ENCODE measurements at regions not wholly inside any gene's neighbourhood (a gene's known extent, or its start where the extent isn't known, plus 50 kb on each side); places are given as distances from the start of the nearest gene placed in this dataset.

DNA sequence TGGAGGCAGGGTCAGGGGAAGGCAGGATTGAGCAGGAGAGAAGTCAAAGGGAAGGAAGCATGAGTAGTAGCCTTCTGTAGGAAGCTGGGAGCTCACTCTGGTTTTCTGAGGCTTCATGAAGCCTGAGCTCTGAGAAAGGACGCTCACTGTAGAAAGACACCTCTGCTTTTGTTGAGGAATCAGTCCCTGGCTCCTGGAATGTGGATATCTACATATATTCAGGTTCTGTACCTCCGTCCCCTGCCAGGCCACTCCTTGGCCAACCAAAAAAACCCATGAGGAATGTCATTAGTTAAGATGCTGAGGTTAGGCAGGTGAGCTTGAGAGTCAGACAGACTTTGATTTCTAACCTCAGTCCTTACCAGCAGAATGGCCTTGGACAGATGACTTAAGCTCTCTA is 283.5 kb upstream of the HABP2 start:
- no peaks in the 10 kb centered on the region for H3K79me2 ChIP-seq (ENCODE audit: low read length)
- H2AFZ ChIP-seq (ENCODE audit: low read depth, low read length) = no peak overlapping the region
- H3K4me1 ChIP-seq (ENCODE audit: low read length) = no peaks in the 10 kb centered on the region
- no peak overlapping the region for H3K27ac ChIP-seq (ENCODE audit: low read length)
- no peak for TF ChIP-seq EZH2phosphoT487 (IDR thresholded peaks at IDR 0.05; ENCODE audit: low read depth)
- no peaks in the 10 kb centered on the region for H3K9me3 ChIP-seq (ENCODE audit: insufficient read depth, low read length)
- H3K4me3 ChIP-seq (ENCODE audit: low read length) = no peak overlapping the region
- H3K27me3 ChIP-seq (ENCODE audit: low read depth, low read length) = no peaks in the 10 kb centered on the region
- H4K20me1 ChIP-seq (ENCODE audit: insufficient read depth, low read length) = no peaks in the 10 kb centered on the region
- no peak overlapping the region for H3K4me2 ChIP-seq (ENCODE audit: low read length)
- no peaks in the 10 kb centered on the region for H3K36me3 ChIP-seq (replicated peaks; ENCODE audit: low read depth, low read length)
- no peak overlapping the region for H3K9ac ChIP-seq (ENCODE audit: low read length)

DNA sequence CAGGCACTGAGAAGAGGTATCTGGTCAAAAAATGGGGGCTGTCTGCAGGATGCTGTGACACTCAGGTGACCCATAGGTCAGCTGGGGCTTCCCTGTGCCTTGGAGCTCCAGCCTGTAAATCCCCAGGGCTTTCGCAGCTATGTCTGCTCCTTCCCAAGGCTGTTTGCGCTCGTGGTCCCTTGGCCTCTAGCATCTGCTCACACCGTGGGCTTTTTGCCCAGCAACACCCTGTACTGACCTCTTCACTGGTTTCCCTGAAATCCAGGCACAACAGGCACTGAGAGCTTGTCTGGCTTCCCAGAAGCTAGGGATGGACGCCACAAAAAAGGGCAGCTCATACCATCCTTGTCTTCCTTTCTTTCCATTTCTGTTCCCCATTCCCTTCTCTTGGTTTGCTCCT is 280.3 kb upstream of the HABP2 start:
- Histone ChIP-seq H3K27me3 (ENCODE audit: low read depth, low read length) (no peaks in the 10 kb centered on the region), H3K36me3 (replicated peaks; ENCODE audit: low read depth, low read length) (no peaks in the 10 kb centered on the region), H3K9ac (ENCODE audit: low read length) (no peak overlapping the region), H3K4me1 (ENCODE audit: low read length) (no peaks in the 10 kb centered on the region), H3K79me2 (ENCODE audit: low read length) (no peaks in the 10 kb centered on the region), H3K9me3 (ENCODE audit: insufficient read depth, low read length) (no peaks in the 10 kb centered on the region), H3K4me3 (ENCODE audit: low read length) (no peak overlapping the region), H3K4me2 (ENCODE audit: low read length) (no peak overlapping the region), H4K20me1 (ENCODE audit: insufficient read depth, low read length) (no peaks in the 10 kb centered on the region), H2AFZ (ENCODE audit: low read depth, low read length) (no peak overlapping the region), H3K27ac (ENCODE audit: low read length) (no peak overlapping the region)
- no peak for TF ChIP-seq EZH2phosphoT487 (IDR thresholded peaks at IDR 0.05; ENCODE audit: low read depth)
- TF ChIP-seq, protein P1, sequence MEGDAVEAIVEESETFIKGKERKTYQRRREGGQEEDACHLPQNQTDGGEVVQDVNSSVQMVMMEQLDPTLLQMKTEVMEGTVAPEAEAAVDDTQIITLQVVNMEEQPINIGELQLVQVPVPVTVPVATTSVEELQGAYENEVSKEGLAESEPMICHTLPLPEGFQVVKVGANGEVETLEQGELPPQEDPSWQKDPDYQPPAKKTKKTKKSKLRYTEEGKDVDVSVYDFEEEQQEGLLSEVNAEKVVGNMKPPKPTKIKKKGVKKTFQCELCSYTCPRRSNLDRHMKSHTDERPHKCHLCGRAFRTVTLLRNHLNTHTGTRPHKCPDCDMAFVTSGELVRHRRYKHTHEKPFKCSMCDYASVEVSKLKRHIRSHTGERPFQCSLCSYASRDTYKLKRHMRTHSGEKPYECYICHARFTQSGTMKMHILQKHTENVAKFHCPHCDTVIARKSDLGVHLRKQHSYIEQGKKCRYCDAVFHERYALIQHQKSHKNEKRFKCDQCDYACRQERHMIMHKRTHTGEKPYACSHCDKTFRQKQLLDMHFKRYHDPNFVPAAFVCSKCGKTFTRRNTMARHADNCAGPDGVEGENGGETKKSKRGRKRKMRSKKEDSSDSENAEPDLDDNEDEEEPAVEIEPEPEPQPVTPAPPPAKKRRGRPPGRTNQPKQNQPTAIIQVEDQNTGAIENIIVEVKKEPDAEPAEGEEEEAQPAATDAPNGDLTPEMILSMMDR (IDR thresholded peaks at IDR 0.05; ENCODE audit: low read depth, low read length) = no peak

DNA sequence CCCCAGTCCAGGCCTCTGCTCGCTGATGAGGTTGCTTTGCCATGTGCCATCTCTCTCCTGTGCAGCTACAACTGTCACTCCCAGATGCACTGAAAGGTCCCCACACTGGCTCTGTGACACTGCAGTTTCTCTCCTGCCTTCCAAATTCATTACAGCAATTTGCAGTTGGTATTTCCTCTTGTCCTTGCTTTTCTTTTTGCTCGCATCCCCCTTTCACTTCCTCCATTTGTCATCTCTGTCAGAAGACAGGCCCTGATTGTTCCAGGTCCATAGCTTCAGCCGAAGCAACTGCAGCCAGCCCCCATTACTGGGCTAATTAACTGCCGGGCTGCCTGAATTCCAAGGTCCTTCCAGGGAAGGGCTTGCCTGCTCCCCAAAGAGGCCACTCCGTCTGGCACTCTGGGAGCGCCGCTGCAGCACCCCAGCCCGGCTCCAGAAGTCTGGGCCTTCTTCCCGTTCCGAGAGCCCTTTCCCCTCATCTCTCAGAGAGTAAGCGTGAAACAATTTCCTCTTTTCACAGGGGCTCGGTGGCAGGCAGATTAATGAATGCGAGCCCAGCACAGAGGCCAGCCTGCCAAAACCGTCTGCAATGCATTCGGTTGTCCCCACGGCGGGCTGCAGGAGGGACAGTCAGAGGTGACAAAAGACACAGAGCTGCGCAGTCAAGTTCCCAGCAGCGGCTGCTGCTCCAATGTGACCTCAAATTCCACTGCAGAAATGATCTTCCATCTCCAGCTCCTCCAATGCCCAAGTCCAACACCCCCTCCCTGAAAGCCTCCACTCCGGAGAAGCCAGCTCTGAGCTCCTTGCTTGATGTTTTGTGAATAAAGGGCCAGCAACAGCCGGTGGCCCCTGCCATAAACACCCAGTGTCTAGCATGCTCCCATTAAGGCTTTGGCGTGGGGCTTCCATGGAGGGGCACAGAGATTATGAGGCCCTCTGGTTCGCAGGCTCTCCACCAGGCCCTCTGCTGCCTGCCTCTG is 279.4 kb upstream of the HABP2 start:
- Histone ChIP-seq H3K36me3 (replicated peaks; ENCODE audit: low read depth, low read length) (no peaks in the 10 kb centered on the region), H3K27ac (ENCODE audit: low read length) (no peak overlapping the region), H4K20me1 (ENCODE audit: insufficient read depth, low read length) (no peaks in the 10 kb centered on the region), H3K27me3 (ENCODE audit: low read depth, low read length) (no peaks in the 10 kb centered on the region), H3K79me2 (ENCODE audit: low read length) (no peaks in the 10 kb centered on the region), H3K4me2 (ENCODE audit: low read length) (no peak overlapping the region), H3K4me1 (ENCODE audit: low read length) (no peaks in the 10 kb centered on the region), H3K9ac (ENCODE audit: low read length) (no peak overlapping the region), H3K4me3 (ENCODE audit: low read length) (no peak overlapping the region), H3K9me3 (ENCODE audit: insufficient read depth, low read length) (no peaks in the 10 kb centered on the region), H2AFZ (ENCODE audit: low read depth, low read length) (no peak overlapping the region)
- TF ChIP-seq, protein P1 (IDR thresholded peaks at IDR 0.05; ENCODE audit: low read depth, low read length) = no peak
- TF ChIP-seq EZH2phosphoT487 (IDR thresholded peaks at IDR 0.05; ENCODE audit: low read depth) = no peak

DNA sequence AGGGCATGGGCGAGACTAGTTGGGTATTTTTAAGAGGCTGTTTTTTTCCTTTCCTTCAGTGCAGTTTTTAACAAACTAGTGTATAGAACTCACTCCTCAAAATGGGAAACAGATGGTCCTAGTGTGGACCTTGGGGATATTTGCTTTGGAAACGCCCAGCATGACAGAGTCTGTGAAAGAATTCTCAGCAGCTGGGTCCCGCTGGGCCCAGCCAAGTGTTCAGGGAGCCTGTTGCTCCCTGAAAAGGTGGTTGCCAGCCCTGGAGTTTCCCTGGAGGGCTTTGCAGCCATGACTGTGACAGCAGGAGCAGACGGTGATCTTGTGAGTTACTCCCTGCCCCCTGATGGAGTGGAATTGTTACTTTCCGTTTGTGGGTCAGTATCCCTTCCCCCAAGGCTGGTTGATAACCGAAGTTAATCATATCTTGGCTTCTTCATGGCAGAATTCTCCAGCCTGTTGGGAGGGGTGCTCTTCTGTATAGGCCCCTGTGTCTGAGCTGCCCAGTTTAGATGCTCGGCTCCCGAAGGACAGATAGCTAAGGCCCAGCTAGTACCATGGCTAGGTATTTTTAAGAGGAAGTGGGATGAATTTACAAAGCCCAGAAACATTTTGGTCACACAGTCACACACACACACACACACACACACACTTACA is 278.6 kb upstream of the HABP2 start:
- Histone ChIP-seq H2AFZ (ENCODE audit: low read depth, low read length) (no peak overlapping the region), H3K27ac (ENCODE audit: low read length) (no peak overlapping the region), H3K4me1 (ENCODE audit: low read length) (no peaks in the 10 kb centered on the region), H3K9ac (ENCODE audit: low read length) (no peak overlapping the region), H3K27me3 (ENCODE audit: low read depth, low read length) (no peaks in the 10 kb centered on the region), H3K36me3 (replicated peaks; ENCODE audit: low read depth, low read length) (no peaks in the 10 kb centered on the region), H3K79me2 (ENCODE audit: low read length) (no peaks in the 10 kb centered on the region), H3K4me3 (ENCODE audit: low read length) (no peak overlapping the region), H4K20me1 (ENCODE audit: insufficient read depth, low read length) (no peaks in the 10 kb centered on the region), H3K9me3 (ENCODE audit: insufficient read depth, low read length) (no peaks in the 10 kb centered on the region), H3K4me2 (ENCODE audit: low read length) (no peak overlapping the region)
- TF ChIP-seq, protein P1 (IDR thresholded peaks at IDR 0.05; ENCODE audit: low read depth, low read length) = no peak
- no peak for TF ChIP-seq EZH2phosphoT487 (IDR thresholded peaks at IDR 0.05; ENCODE audit: low read depth)

All from OCI-LY3 (cell line).